GM12878 (cell line): ENCODE measurements at regions not wholly inside any gene's neighbourhood (a gene's known extent, or its start where the extent isn't known, plus 50 kb on each side); places are given as distances from the start of the nearest gene placed in this dataset.

Experiments used
- ATAC-seq: fragments of 200-7000 bp; cut with Tn5 transposase; 3 replicates; pipeline ENCODE4 v1.9.1; 2020; ENCODE audit warnings: mild to moderate bottlenecking, moderate library complexity
- BruUV-seq: library from RNA; stranded (reverse); fragments of 400-500 nt; replicated peaks from 2 replicates; lab custom pipeline; 2021; lab: Mats Ljungman, UMichigan
- CTCF ChIA-PET: fragments of 300-600 bp; sonication (Branson Sonifier 250); formaldehyde crosslinking; extraction: SDS; loops from one replicate; lab custom pipeline; 2021; ENCODE audit warnings: inconsistent platforms; lab: Yijun Ruan, JAX
- POLR2A ChIA-PET: fragments of 350-600 bp; formaldehyde crosslinking; extraction: SDS; loops from one replicate; lab custom pipeline; 2021; ENCODE audit warnings: inconsistent platforms; lab: Charles Lee
- RAD21 ChIA-PET: fragments of 300-600 bp; sonication (Branson Sonifier 250); formaldehyde crosslinking; loops from one replicate; lab custom pipeline; 2023; ENCODE audit warnings: antibody characterized with exemption; ENCODE audit not compliant: unreplicated experiment; lab: Charles Lee
- SMC1A ChIA-PET: fragments of 300-600 bp; sonication (Branson Sonifier 250); formaldehyde crosslinking; loops from one replicate; lab custom pipeline; 2023; ENCODE audit not compliant: unreplicated experiment, uncharacterized antibody; lab: Charles Lee
- DNase-seq: peaks from one replicate; pipeline ENCODE4 v3.0.0-alpha.2; 2011; ENCODE audit warnings: low read depth, low spot score
- FAIRE-seq: peaks from 3 replicates; lab custom pipeline; 2011; peaks lifted over from hg19 to GRCh38; lab: Jason Lieb, UNC
- H2AFZ ChIP-seq: 2 replicates; pipeline ENCODE4 v1.6.0; 2011; ENCODE audit warnings: low read depth, low read length, control low read depth; ENCODE audit not compliant: control insufficient read depth
- H3K27ac ChIP-seq: 2 replicates; pipeline ENCODE4 v1.5.1; 2011; ENCODE audit warnings: control low read depth; ENCODE audit not compliant: control insufficient read depth, insufficient read depth
- H3K27me3 ChIP-seq, 2 experiments: replicated peaks in 1 of 2; 2 replicates each; pipeline versions ENCODE4 v1.6.0 to v1.6.1; 2011; ENCODE audit warnings: low read length in 1 of 2; ENCODE audit not compliant: control insufficient read depth in 2 of 2, insufficient read depth in 2 of 2
- H3K36me3 ChIP-seq, 2 experiments: 2 replicates each; pipeline ENCODE4 v1.5.1; 2011; ENCODE audit warnings: low read length in 1 of 2; ENCODE audit not compliant: control insufficient read depth in 2 of 2, insufficient read depth in 2 of 2
- H3K4me1 ChIP-seq: 2 replicates; pipeline ENCODE4 v1.6.1; 2011; ENCODE audit warnings: mild to moderate bottlenecking, low read length, moderate library complexity, mixed read lengths; ENCODE audit not compliant: control insufficient read depth, insufficient read depth
- H3K4me2 ChIP-seq: 2 replicates; pipeline ENCODE4 v1.6.0; 2011; ENCODE audit warnings: control low read depth; ENCODE audit not compliant: control insufficient read depth, insufficient read depth
- H3K4me3 ChIP-seq: fragments of 200-600 bp; sonication (generic); 2 replicates; pipeline ENCODE4 v1.5.1; 2016
- H3K79me2 ChIP-seq: 2 replicates; pipeline ENCODE4 v1.6.0; 2011; ENCODE audit warnings: low read length; ENCODE audit not compliant: control insufficient read depth, insufficient read depth
- H3K9ac ChIP-seq: 2 replicates; pipeline ENCODE4 v1.8.0; 2011; ENCODE audit warnings: low read length, control low read depth, mixed read lengths; ENCODE audit not compliant: control insufficient read depth, insufficient read depth
- H3K9me3 ChIP-seq: replicated peaks from 3 replicates; pipeline ENCODE4 v1.5.1; 2011; ENCODE audit warnings: mild to moderate bottlenecking, low read length; ENCODE audit not compliant: control insufficient read depth, insufficient read depth
- H4K20me1 ChIP-seq: 2 replicates; pipeline ENCODE4 v1.6.0; 2011; ENCODE audit not compliant: control insufficient read depth, insufficient read depth
- ASH2L ChIP-seq: fragments of 300-600, 200-600 bp; sonication (generic); IDR thresholded peaks from 2 replicates; pipeline ENCODE4 v1.6.1; 2017; ENCODE audit warnings: low read depth, mild to moderate bottlenecking, borderline replicate concordance
- ATF7 ChIP-seq: fragments of 450-650 bp; IDR thresholded peaks from 2 replicates; pipeline ENCODE4 v1.6.1; 2016; ENCODE audit warnings: low read depth, mild to moderate bottlenecking
- EZH2 ChIP-seq: IDR thresholded peaks from 2 replicates; pipeline ENCODE4 v1.6.1; 2012; ENCODE audit warnings: low read depth, mild to moderate bottlenecking, control low read depth, inconsistent platforms, low read length, borderline replicate concordance; ENCODE audit not compliant: control insufficient read depth
- MYC ChIP-seq: IDR thresholded peaks from 2 replicates; pipeline ENCODE4 v1.6.1; 2011; ENCODE audit warnings: mild to moderate bottlenecking, low read length, moderate library complexity, inconsistent platforms; ENCODE audit not compliant: insufficient read depth, insufficient replicate concordance, insufficient read length, severe bottlenecking
- RUNX3 ChIP-seq: IDR thresholded peaks from 2 replicates; pipeline ENCODE4 v1.6.1; 2012; ENCODE audit warnings: low read length, inconsistent platforms
- SMC3 ChIP-seq: IDR thresholded peaks from 2 replicates; pipeline ENCODE4 v1.6.1; 2011; ENCODE audit warnings: low read length, improper control_type of control experiment, borderline replicate concordance
- SPI1 ChIP-seq: IDR thresholded peaks from 2 replicates; pipeline ENCODE4 v1.6.1; 2011; ENCODE audit warnings: low read depth, mild to moderate bottlenecking, low read length, moderate library complexity, borderline replicate concordance; ENCODE audit not compliant: insufficient read depth
- WGBS: methylation state at CpG from one replicate; pipeline ENCODE4 v1.1.6; 2016; ENCODE audit warnings: low lambda C conversion rate; ENCODE audit not compliant: insufficient replicate concordance, insufficient coverage; ENCODE audit errors: missing lambda C conversion rate; 5-methylcytosine and 5-hydroxymethylcytosine counted together
- in situ Hi-C: fragments of 300-500 bp; cut with MboI; formaldehyde crosslinking; loops from 9 replicates; pipeline ENCODE4 v1.14.3; 2018; ENCODE audit warnings: mixed read lengths
- intact Hi-C: fragments of 100-400 bp; cut with micrococcal nuclease; formaldehyde crosslinking; loops from one replicate; pipeline ENCODE4 v1.14.2; 2022; ENCODE audit not compliant: unreplicated experiment
- TF ChIP-seq, protein P1 (sequence below): IDR thresholded peaks from 2 replicates; pipeline ENCODE4 v1.6.1; 2012; ENCODE audit warnings: mild to moderate bottlenecking, low read depth, low read length
- TF ChIP-seq, protein P2 (sequence below): IDR thresholded peaks from 2 replicates; pipeline ENCODE4 v1.6.1; 2012; ENCODE audit warnings: low read depth, low read length, improper control_type of control experiment
- TF ChIP-seq, protein P3 (sequence below): fragments of 450-650 bp; IDR thresholded peaks from 2 replicates; pipeline ENCODE4 v1.6.1; 2017; ENCODE audit warnings: low read depth, mild to moderate bottlenecking, moderate library complexity

DNA sequence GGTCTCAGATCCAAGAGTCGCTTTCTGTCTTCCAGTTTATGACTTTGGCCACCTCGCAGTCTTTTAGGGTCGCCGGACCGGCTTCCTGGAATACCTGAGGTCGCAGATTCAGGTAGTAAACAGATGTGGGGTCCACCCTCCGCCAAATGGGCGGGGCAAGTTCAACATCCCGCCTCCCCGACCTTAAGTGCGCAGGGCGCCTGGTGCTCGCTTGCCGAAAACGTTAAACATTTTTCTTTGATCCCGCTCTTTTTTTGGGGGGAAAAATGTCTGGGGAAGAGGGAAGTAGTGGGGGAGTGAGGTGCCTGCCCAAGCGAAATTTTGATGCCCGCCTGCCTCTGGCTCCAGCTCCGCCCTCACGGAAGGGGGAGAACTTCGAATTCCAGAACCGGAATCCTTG is 73.9 kb upstream of the TBX5 start (continued):
- TF ChIP-seq, protein P1, sequence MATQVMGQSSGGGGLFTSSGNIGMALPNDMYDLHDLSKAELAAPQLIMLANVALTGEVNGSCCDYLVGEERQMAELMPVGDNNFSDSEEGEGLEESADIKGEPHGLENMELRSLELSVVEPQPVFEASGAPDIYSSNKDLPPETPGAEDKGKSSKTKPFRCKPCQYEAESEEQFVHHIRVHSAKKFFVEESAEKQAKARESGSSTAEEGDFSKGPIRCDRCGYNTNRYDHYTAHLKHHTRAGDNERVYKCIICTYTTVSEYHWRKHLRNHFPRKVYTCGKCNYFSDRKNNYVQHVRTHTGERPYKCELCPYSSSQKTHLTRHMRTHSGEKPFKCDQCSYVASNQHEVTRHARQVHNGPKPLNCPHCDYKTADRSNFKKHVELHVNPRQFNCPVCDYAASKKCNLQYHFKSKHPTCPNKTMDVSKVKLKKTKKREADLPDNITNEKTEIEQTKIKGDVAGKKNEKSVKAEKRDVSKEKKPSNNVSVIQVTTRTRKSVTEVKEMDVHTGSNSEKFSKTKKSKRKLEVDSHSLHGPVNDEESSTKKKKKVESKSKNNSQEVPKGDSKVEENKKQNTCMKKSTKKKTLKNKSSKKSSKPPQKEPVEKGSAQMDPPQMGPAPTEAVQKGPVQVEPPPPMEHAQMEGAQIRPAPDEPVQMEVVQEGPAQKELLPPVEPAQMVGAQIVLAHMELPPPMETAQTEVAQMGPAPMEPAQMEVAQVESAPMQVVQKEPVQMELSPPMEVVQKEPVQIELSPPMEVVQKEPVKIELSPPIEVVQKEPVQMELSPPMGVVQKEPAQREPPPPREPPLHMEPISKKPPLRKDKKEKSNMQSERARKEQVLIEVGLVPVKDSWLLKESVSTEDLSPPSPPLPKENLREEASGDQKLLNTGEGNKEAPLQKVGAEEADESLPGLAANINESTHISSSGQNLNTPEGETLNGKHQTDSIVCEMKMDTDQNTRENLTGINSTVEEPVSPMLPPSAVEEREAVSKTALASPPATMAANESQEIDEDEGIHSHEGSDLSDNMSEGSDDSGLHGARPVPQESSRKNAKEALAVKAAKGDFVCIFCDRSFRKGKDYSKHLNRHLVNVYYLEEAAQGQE: no peak
- TF ChIP-seq EZH2 (no peak), RUNX3 (no peak), MYC (no peak)

DNA sequence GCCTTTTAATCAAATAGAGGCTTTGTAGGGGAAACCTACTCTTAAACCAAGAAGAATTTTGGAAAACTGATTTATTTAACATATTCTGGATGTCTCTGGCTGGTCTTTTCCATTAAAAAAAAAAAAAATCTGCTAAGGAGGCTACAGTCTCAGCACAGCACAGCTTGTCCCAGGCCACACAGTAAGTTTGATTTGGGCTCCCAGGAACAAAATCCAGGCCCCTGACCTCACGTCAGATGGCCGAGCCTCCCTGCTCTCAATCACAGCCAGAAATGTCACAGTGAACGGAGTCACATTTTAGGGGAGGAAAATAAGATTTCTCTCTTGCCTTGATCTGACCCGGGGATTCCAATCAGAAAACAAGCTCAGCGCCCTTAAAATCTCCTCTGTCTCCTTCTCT is 72.9 kb upstream of the TBX5 start:
- ATAC-seq: no peak
- Histone ChIP-seq H3K27me3 (peaks cover 7 to 11% of the 10 kb centered on the region in 2 experiments), H2AFZ (no peak overlapping the region), H3K36me3 (no peaks in the 10 kb centered on the region), H3K4me2 (no peak overlapping the region), H3K4me1 (no peaks in the 10 kb centered on the region), H3K4me3 (no peak overlapping the region), H3K79me2 (no peaks in the 10 kb centered on the region), H3K27ac (no peak overlapping the region), H3K9ac (no peak overlapping the region), H3K9me3 (no peaks in the 10 kb centered on the region), H4K20me1 (no peaks in the 10 kb centered on the region)
- intact Hi-C loops (no loop called here), in situ Hi-C loops (no loop called here)
- FAIRE-seq: no peak
- WGBS: 18% methylated on average over 5 of the region's 5 CpGs
- ChIA-PET RAD21 (no interaction called here), CTCF (no interaction called here), SMC1A (no interaction called here), POLR2A (no interaction called here)
- BruUV-seq: no TSS peak
- no peak for DNase-seq
- TF ChIP-seq ASH2L (no peak), SPI1 (no peak), SMC3 (no peak), ATF7 (no peak)
- TF ChIP-seq, protein P2, sequence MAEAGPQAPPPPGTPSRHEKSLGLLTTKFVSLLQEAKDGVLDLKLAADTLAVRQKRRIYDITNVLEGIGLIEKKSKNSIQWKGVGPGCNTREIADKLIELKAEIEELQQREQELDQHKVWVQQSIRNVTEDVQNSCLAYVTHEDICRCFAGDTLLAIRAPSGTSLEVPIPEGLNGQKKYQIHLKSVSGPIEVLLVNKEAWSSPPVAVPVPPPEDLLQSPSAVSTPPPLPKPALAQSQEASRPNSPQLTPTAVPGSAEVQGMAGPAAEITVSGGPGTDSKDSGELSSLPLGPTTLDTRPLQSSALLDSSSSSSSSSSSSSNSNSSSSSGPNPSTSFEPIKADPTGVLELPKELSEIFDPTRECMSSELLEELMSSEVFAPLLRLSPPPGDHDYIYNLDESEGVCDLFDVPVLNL: no peak
- TF ChIP-seq, protein P3, sequence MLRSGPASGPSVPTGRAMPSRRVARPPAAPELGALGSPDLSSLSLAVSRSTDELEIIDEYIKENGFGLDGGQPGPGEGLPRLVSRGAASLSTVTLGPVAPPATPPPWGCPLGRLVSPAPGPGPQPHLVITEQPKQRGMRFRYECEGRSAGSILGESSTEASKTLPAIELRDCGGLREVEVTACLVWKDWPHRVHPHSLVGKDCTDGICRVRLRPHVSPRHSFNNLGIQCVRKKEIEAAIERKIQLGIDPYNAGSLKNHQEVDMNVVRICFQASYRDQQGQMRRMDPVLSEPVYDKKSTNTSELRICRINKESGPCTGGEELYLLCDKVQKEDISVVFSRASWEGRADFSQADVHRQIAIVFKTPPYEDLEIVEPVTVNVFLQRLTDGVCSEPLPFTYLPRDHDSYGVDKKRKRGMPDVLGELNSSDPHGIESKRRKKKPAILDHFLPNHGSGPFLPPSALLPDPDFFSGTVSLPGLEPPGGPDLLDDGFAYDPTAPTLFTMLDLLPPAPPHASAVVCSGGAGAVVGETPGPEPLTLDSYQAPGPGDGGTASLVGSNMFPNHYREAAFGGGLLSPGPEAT: no peak
